Effector CD8-positive, alpha-beta T cell (primary cell): ENCODE measurements at regions not wholly inside any gene's neighbourhood (a gene's known extent, or its start where the extent isn't known, plus 50 kb on each side); places are given as distances from the start of the nearest gene placed in this dataset.

ENCODE experiments used
- DNase-seq: peaks from one replicate; lab custom pipeline; 2025; lab: John Stamatoyannopoulos, UW

GRCh38 chr3:8254489-8254888, 247.1 kb upstream of the LMCD1 start:
- DNase-seq, result no peak

- DNase-seq, result no peak
Observed at GRCh38 chr3:8255725-8256124, 245.9 kb upstream of the LMCD1 start.

- no peak for DNase-seq
Observed at GRCh38 chr3:8256441-8257071, 245.1 kb upstream of the LMCD1 start.

GRCh38 chr3:8261018-8261417, 240.6 kb upstream of the LMCD1 start:
- no peak for DNase-seq

- no peak for DNase-seq
Observed at GRCh38 chr3:8266730-8267131, 234.9 kb upstream of the LMCD1 start.

- DNase-seq, result no peak
Observed at GRCh38 chr3:8273479-8273878, 228.1 kb upstream of the LMCD1 start.

- DNase-seq, result no peak
Observed at GRCh38 chr3:8276056-8276455, 225.6 kb upstream of the LMCD1 start.

- no peak for DNase-seq
Observed at GRCh38 chr3:8276506-8276905, 225.1 kb upstream of the LMCD1 start.

GRCh38 chr3:8278448-8278847, 223.2 kb upstream of the LMCD1 start:
- DNase-seq, result no peak

GRCh38 chr3:8279476-8279875, 222.1 kb upstream of the LMCD1 start:
- DNase-seq, result no peak

- no peak for DNase-seq
Observed at GRCh38 chr3:8279886-8280550, 221.6 kb upstream of the LMCD1 start.

GRCh38 chr3:8282541-8283165, 219.0 kb upstream of the LMCD1 start:
- no peak for DNase-seq

- DNase-seq, result no peak
Observed at GRCh38 chr3:8283193-8283592, 218.4 kb upstream of the LMCD1 start.

- no peak for DNase-seq
Observed at GRCh38 chr3:8286086-8286485, 215.5 kb upstream of the LMCD1 start.

GRCh38 chr3:8286749-8287148, 214.9 kb upstream of the LMCD1 start:
- no peak for DNase-seq

GRCh38 chr3:8290611-8291010, 211.0 kb upstream of the LMCD1 start:
- no peak for DNase-seq

GRCh38 chr3:8296461-8296860, 205.2 kb upstream of the LMCD1 start:
- DNase-seq, result no peak

- DNase-seq, result no peak
Observed at GRCh38 chr3:8298021-8298954, 203.3 kb upstream of the LMCD1 start.

- no peak for DNase-seq
Observed at GRCh38 chr3:8301977-8302735, 199.5 kb upstream of the LMCD1 start.

GRCh38 chr3:8303466-8303865, 198.2 kb upstream of the LMCD1 start:
- no peak for DNase-seq

- DNase-seq, result no peak
Observed at GRCh38 chr3:8305371-8305770, 196.3 kb upstream of the LMCD1 start.
